ENCODE measurements at regions not wholly inside any gene's neighbourhood (a gene's known extent, or its start where the extent isn't known, plus 50 kb on each side); places are given as distances from the start of the nearest gene placed in this dataset.

GRCh38 chr1:88407248-88407647 lies 276.8 kb upstream of the PKN2 start:
- H3K36me3 ChIP-seq (ENCODE audit: insufficient read depth, low read length) = no peaks in the 10 kb centered on the region
- peaks cover 9% of the 10 kb centered on the region for H3K9me3 ChIP-seq (ENCODE audit: control insufficient read depth, insufficient read depth, low read length)
- H3K4me1 ChIP-seq (ENCODE audit: insufficient read depth, low read length) = peaks cover 9% of the 10 kb centered on the region; the same call in 1 of the 2 replicates
- H3K9ac ChIP-seq (ENCODE audit: low read depth, low read length) = no peak overlapping the region

- no peaks in the 10 kb centered on the region for H3K36me3 ChIP-seq (ENCODE audit: insufficient read depth, low read length)
- no peaks in the 10 kb centered on the region; the same call in 1 of the 2 replicates for H3K9me3 ChIP-seq (ENCODE audit: control insufficient read depth, insufficient read depth, low read length)
- H3K9ac ChIP-seq (ENCODE audit: low read depth, low read length) = no peak overlapping the region
- 0 out of 2 replicates have a peak, but pooled peaks cover 4% of the 10 kb centered on the region for H3K4me1 ChIP-seq (ENCODE audit: insufficient read depth, low read length)
Measured at GRCh38 chr1:88421997-88422396, 262.1 kb upstream of the PKN2 start.

GRCh38 chr1:88433556-88433955 lies 250.5 kb upstream of the PKN2 start:
- peaks cover 4% of the 10 kb centered on the region; the same call in 1 of the 2 replicates for H3K9me3 ChIP-seq (ENCODE audit: control insufficient read depth, insufficient read depth, low read length)
- H3K36me3 ChIP-seq (ENCODE audit: insufficient read depth, low read length) = no peaks in the 10 kb centered on the region
- H3K9ac ChIP-seq (ENCODE audit: low read depth, low read length) = no peak overlapping the region
- H3K4me1 ChIP-seq (ENCODE audit: insufficient read depth, low read length) = no peaks in the 10 kb centered on the region

- Histone ChIP-seq H3K9ac (ENCODE audit: low read depth, low read length) (no peak overlapping the region), H3K36me3 (ENCODE audit: insufficient read depth, low read length) (no peaks in the 10 kb centered on the region), H3K4me1 (ENCODE audit: insufficient read depth, low read length) (no peaks in the 10 kb centered on the region), H3K9me3 (ENCODE audit: control insufficient read depth, insufficient read depth, low read length) (0 out of 2 replicates have a peak, but pooled peaks cover 4% of the 10 kb centered on the region)
Measured at GRCh38 chr1:88434836-88435235, 249.2 kb upstream of the PKN2 start.

GRCh38 chr1:88441022-88441421 lies 243.1 kb upstream of the PKN2 start:
- no peaks in the 10 kb centered on the region for H3K4me1 ChIP-seq (ENCODE audit: insufficient read depth, low read length)
- H3K36me3 ChIP-seq (ENCODE audit: insufficient read depth, low read length) = no peaks in the 10 kb centered on the region
- H3K9me3 ChIP-seq (ENCODE audit: control insufficient read depth, insufficient read depth, low read length) = no peaks in the 10 kb centered on the region
- H3K9ac ChIP-seq (ENCODE audit: low read depth, low read length) = no peak overlapping the region

- Histone ChIP-seq H3K9ac (ENCODE audit: low read depth, low read length) (no peak overlapping the region), H3K36me3 (ENCODE audit: insufficient read depth, low read length) (no peaks in the 10 kb centered on the region), H3K4me1 (ENCODE audit: insufficient read depth, low read length) (peaks cover 8% of the 10 kb centered on the region), H3K9me3 (ENCODE audit: control insufficient read depth, insufficient read depth, low read length) (no peaks in the 10 kb centered on the region)
Measured at GRCh38 chr1:88451856-88452255, 232.2 kb upstream of the PKN2 start.

GRCh38 chr1:88453295-88453694 lies 230.8 kb upstream of the PKN2 start:
- Histone ChIP-seq H3K36me3 (ENCODE audit: insufficient read depth, low read length) (no peaks in the 10 kb centered on the region), H3K9ac (ENCODE audit: low read depth, low read length) (no peak overlapping the region), H3K9me3 (ENCODE audit: control insufficient read depth, insufficient read depth, low read length) (no peaks in the 10 kb centered on the region), H3K4me1 (ENCODE audit: insufficient read depth, low read length) (peaks cover 8% of the 10 kb centered on the region)

- H3K9ac ChIP-seq (ENCODE audit: low read depth, low read length) = no peak overlapping the region
- H3K36me3 ChIP-seq (ENCODE audit: insufficient read depth, low read length) = no peaks in the 10 kb centered on the region
- no peaks in the 10 kb centered on the region for H3K9me3 ChIP-seq (ENCODE audit: control insufficient read depth, insufficient read depth, low read length)
- H3K4me1 ChIP-seq (ENCODE audit: insufficient read depth, low read length) = peaks cover 8% of the 10 kb centered on the region
Measured at GRCh38 chr1:88454781-88455180, 229.3 kb upstream of the PKN2 start.

GRCh38 chr1:88455621-88456256 lies 228.3 kb upstream of the PKN2 start:
- Histone ChIP-seq H3K4me1 (ENCODE audit: insufficient read depth, low read length) (peaks cover 8% of the 10 kb centered on the region), H3K9ac (ENCODE audit: low read depth, low read length) (no peak overlapping the region)

GRCh38 chr1:88457197-88457596 lies 226.9 kb upstream of the PKN2 start:
- no peaks in the 10 kb centered on the region for H3K36me3 ChIP-seq (ENCODE audit: insufficient read depth, low read length)
- H3K9ac ChIP-seq (ENCODE audit: low read depth, low read length) = no peak overlapping the region
- no peaks in the 10 kb centered on the region for H3K9me3 ChIP-seq (ENCODE audit: control insufficient read depth, insufficient read depth, low read length)

More at GRCh38 chr1:88455621-88456256, 228.3 kb upstream of the PKN2 start:
- Histone ChIP-seq H3K36me3 (ENCODE audit: insufficient read depth, low read length) (no peaks in the 10 kb centered on the region), H3K9me3 (ENCODE audit: control insufficient read depth, insufficient read depth, low read length) (no peaks in the 10 kb centered on the region)

GRCh38 chr1:88461007-88461406 lies 223.1 kb upstream of the PKN2 start:
- H3K9me3 ChIP-seq (ENCODE audit: control insufficient read depth, insufficient read depth, low read length) = no peaks in the 10 kb centered on the region
- no peaks in the 10 kb centered on the region for H3K4me1 ChIP-seq (ENCODE audit: insufficient read depth, low read length)
- H3K36me3 ChIP-seq (ENCODE audit: insufficient read depth, low read length) = no peaks in the 10 kb centered on the region
- H3K9ac ChIP-seq (ENCODE audit: low read depth, low read length) = no peak overlapping the region

More at GRCh38 chr1:88457197-88457596, 226.9 kb upstream of the PKN2 start:
- H3K4me1 ChIP-seq (ENCODE audit: insufficient read depth, low read length) = peaks cover 8% of the 10 kb centered on the region

- no peaks in the 10 kb centered on the region for H3K4me1 ChIP-seq (ENCODE audit: insufficient read depth, low read length)
- H3K9me3 ChIP-seq (ENCODE audit: control insufficient read depth, insufficient read depth, low read length) = no peaks in the 10 kb centered on the region
- no peaks in the 10 kb centered on the region for H3K36me3 ChIP-seq (ENCODE audit: insufficient read depth, low read length)
- peak overlapping the region; percentile 76 for H3K9ac ChIP-seq (ENCODE audit: low read depth, low read length)
Measured at GRCh38 chr1:88462096-88462487, 222.0 kb upstream of the PKN2 start.

GRCh38 chr1:88462488-88463261 lies 221.4 kb upstream of the PKN2 start:
- peak overlapping the region; percentile 76 for H3K9ac ChIP-seq (ENCODE audit: low read depth, low read length)
- no peaks in the 10 kb centered on the region for H3K4me1 ChIP-seq (ENCODE audit: insufficient read depth, low read length)
- H3K36me3 ChIP-seq (ENCODE audit: insufficient read depth, low read length) = no peaks in the 10 kb centered on the region
- no peaks in the 10 kb centered on the region for H3K9me3 ChIP-seq (ENCODE audit: control insufficient read depth, insufficient read depth, low read length)

- no peaks in the 10 kb centered on the region for H3K36me3 ChIP-seq (ENCODE audit: insufficient read depth, low read length)
- peak overlapping the region; percentile 76; the same call in 1 of the 2 replicates for H3K9ac ChIP-seq (ENCODE audit: low read depth, low read length)
- no peaks in the 10 kb centered on the region for H3K9me3 ChIP-seq (ENCODE audit: control insufficient read depth, insufficient read depth, low read length)
- H3K4me1 ChIP-seq (ENCODE audit: insufficient read depth, low read length) = no peaks in the 10 kb centered on the region
Measured at GRCh38 chr1:88463401-88463985, 220.6 kb upstream of the PKN2 start.

GRCh38 chr1:88466011-88466410 lies 218.1 kb upstream of the PKN2 start:
- no peak overlapping the region for H3K9ac ChIP-seq (ENCODE audit: low read depth, low read length)
- H3K9me3 ChIP-seq (ENCODE audit: control insufficient read depth, insufficient read depth, low read length) = no peaks in the 10 kb centered on the region
- no peaks in the 10 kb centered on the region for H3K36me3 ChIP-seq (ENCODE audit: insufficient read depth, low read length)
- H3K4me1 ChIP-seq (ENCODE audit: insufficient read depth, low read length) = no peaks in the 10 kb centered on the region

Data from ES-I3 (cell line).